HCT116 (cell line): ENCODE measurements at regions not wholly inside any gene's neighbourhood (a gene's known extent, or its start where the extent isn't known, plus 50 kb on each side); places are given as distances from the start of the nearest gene placed in this dataset.

Experiments used
- ATAC-seq: fragments of 200-7000 bp; cut with Tn5 transposase; 2 replicates; pipeline ENCODE4 v1.9.1; 2020; ENCODE audit warnings: mild to moderate bottlenecking, moderate library complexity
- BruUV-seq: library from RNA; stranded (reverse); fragments of 400-500 nt; replicated peaks from 2 replicates; lab custom pipeline; 2021; lab: Mats Ljungman, UMichigan
- CTCF ChIA-PET: fragments of 300-600 bp; sonication (Branson Sonifier 250); formaldehyde crosslinking; loops from one replicate; lab custom pipeline; 2021; ENCODE audit warnings: antibody characterized with exemption; lab: Charles Lee
- POLR2A ChIA-PET: fragments of 300-600, 350-600 bp; sonication (Branson Sonifier 250); formaldehyde crosslinking; loops from one replicate; lab custom pipeline; 2021; ENCODE audit warnings: antibody characterized with exemption; lab: Charles Lee
- RAD21 ChIA-PET, 2 experiments: fragments of 300-600 bp; sonication (Branson Sonifier 250); formaldehyde crosslinking; loops; one replicate each; lab custom pipeline; 2023; ENCODE audit warnings: low total read pairs in 2 of 2; ENCODE audit not compliant: uncharacterized antibody in 2 of 2, unreplicated experiment in 2 of 2, low non-redundant PET in 1 of 2; lab: Charles Lee
- DNase-seq: peaks from one replicate; pipeline ENCODE4 v3.0.0-alpha.2; 2010; ENCODE audit warnings: low read depth, low spot score
- H2AFZ ChIP-seq: fragments of 200-600 bp; shearing (Covaris generic), sonication (generic); 2 replicates; pipeline ENCODE4 v1.6.1; 2017; ENCODE audit warnings: low read depth, mixed run types, mixed read lengths, antibody characterized with exemption, low read length; ENCODE audit not compliant: poor library complexity, severe bottlenecking
- H3K27ac ChIP-seq: 2 replicates; pipeline ENCODE4 v1.5.1; 2012; ENCODE audit warnings: low read depth, low read length
- H3K27me3 ChIP-seq: fragments of 200-600 bp; sonication (generic); 2 replicates; pipeline ENCODE4 v1.6.1; 2016; ENCODE audit warnings: mixed run types, low read length, mixed read lengths; ENCODE audit not compliant: insufficient read depth
- H3K36me3 ChIP-seq, 2 experiments: fragments of 200-500 bp in 1 of 2; fragments of 200-600 bp in 1 of 2; sonication (Bioruptor generic) in 1 of 2; sonication (generic) in 1 of 2; 2 replicates each; pipeline versions ENCODE4 v1.5.1 to v1.6.1; 2014 to 2016; ENCODE audit warnings: low read length in 2 of 2, inconsistent platforms in 1 of 2, mixed read lengths in 1 of 2, mixed run types in 1 of 2; ENCODE audit not compliant: insufficient read depth in 2 of 2, control insufficient read depth in 1 of 2
- H3K4me1 ChIP-seq, 2 experiments: fragments of 200-600 bp in 1 of 2; sonication (generic) in 1 of 2; 2 replicates each; pipeline versions ENCODE4 v1.5.1 to v1.6.1; 2012 to 2017; ENCODE audit warnings: low read length in 2 of 2, inconsistent platforms in 1 of 2, mild to moderate bottlenecking in 1 of 2, mixed read lengths in 1 of 2, mixed run types in 1 of 2, moderate library complexity in 1 of 2; ENCODE audit not compliant: insufficient read depth in 2 of 2, control insufficient read depth in 1 of 2
- H3K4me2 ChIP-seq: fragments of 200-600 bp; sonication (generic); 2 replicates; pipeline ENCODE4 v1.6.1; 2017; ENCODE audit warnings: mixed run types, low read length, mixed read lengths
- H3K4me3 ChIP-seq, 2 experiments: fragments of 200-600 bp in 1 of 2; sonication (generic) in 1 of 2; replicated peaks in 1 of 2; 2 replicates each; pipeline ENCODE4 v1.5.1; 2011 to 2016; ENCODE audit warnings: low read length in 2 of 2, control low read depth in 1 of 2, low read depth in 1 of 2, mild to moderate bottlenecking in 1 of 2, mixed read lengths in 1 of 2, mixed run types in 1 of 2
- H3K79me2 ChIP-seq: fragments of 200-600 bp; sonication (generic); 2 replicates; pipeline ENCODE4 v1.6.1; 2017; ENCODE audit warnings: mild to moderate bottlenecking, mixed run types, low read length, moderate library complexity, mixed read lengths; ENCODE audit not compliant: insufficient read depth
- H3K9ac ChIP-seq: fragments of 200-600 bp; sonication (generic); 2 replicates; pipeline ENCODE4 v1.6.1; 2016; ENCODE audit warnings: low read length, mixed read lengths
- H3K9me2 ChIP-seq: fragments of 200-600 bp; sonication (generic), shearing (Covaris generic); 2 replicates; pipeline ENCODE4 v1.6.1; 2017; ENCODE audit warnings: mixed run types, mild to moderate bottlenecking, moderate library complexity; ENCODE audit not compliant: insufficient read depth
- H3K9me3 ChIP-seq, 2 experiments: fragments of 200-500 bp in 1 of 2; fragments of 200-600 bp in 1 of 2; sonication (Bioruptor generic) in 1 of 2; sonication (generic) in 1 of 2; 2 replicates each; pipeline ENCODE4 v1.6.1; 2014 to 2017; ENCODE audit warnings: low read length in 2 of 2, mixed read lengths in 2 of 2, inconsistent platforms in 1 of 2, low read depth in 1 of 2, mild to moderate bottlenecking in 1 of 2, mixed run types in 1 of 2, moderate library complexity in 1 of 2; ENCODE audit not compliant: control insufficient read depth in 1 of 2, insufficient read depth in 1 of 2
- H4K20me1 ChIP-seq: fragments of 200-600 bp; sonication (generic), shearing (Covaris generic); 2 replicates; pipeline ENCODE4 v1.6.1; 2017; ENCODE audit warnings: mixed run types, mild to moderate bottlenecking, moderate library complexity; ENCODE audit not compliant: insufficient read depth
- ATF3 ChIP-seq: IDR thresholded peaks from 2 replicates; pipeline ENCODE4 v1.6.1; 2012
- CBX3 ChIP-seq: IDR thresholded peaks from 2 replicates; pipeline ENCODE4 v1.6.1; 2012; ENCODE audit warnings: low read depth
- CTCF ChIP-seq, 3 experiments: fragments of 200-600 bp in 1 of 3; sonication (generic) in 1 of 3; IDR thresholded peaks in 2 of 3; conservative IDR thresholded peaks in 1 of 3; 2 replicates each; pipeline ENCODE4 v1.5.1; 2012 to 2017; ENCODE audit warnings: low read depth in 2 of 3, low read length in 2 of 3, antibody characterized with exemption in 1 of 3, borderline replicate concordance in 1 of 3, control low read depth in 1 of 3, mild to moderate bottlenecking in 1 of 3, mixed read lengths in 1 of 3, mixed run types in 1 of 3, moderate library complexity in 1 of 3; ENCODE audit not compliant: insufficient read depth in 1 of 3
- EGR1 ChIP-seq: IDR thresholded peaks from 2 replicates; pipeline ENCODE4 v1.6.1; 2012; ENCODE audit warnings: low read depth
- ELF1 ChIP-seq: IDR thresholded peaks from 2 replicates; pipeline ENCODE4 v1.6.1; 2012; ENCODE audit warnings: low read depth, borderline replicate concordance
- EZH2 ChIP-seq: fragments of 200-600 bp; sonication (generic); IDR thresholded peaks from 2 replicates; pipeline ENCODE4 v1.6.1; 2017; ENCODE audit warnings: antibody characterized with exemption, mixed run types
- EZH2phosphoT487 ChIP-seq: fragments of 200-600 bp; IDR thresholded peaks from 2 replicates; pipeline ENCODE4 v1.6.1; 2018; ENCODE audit warnings: antibody characterized with exemption, borderline replicate concordance
- FOSL1 ChIP-seq: IDR thresholded peaks from 2 replicates; pipeline ENCODE4 v1.6.1; 2012; ENCODE audit warnings: low read depth
- MAX ChIP-seq: IDR thresholded peaks from 2 replicates; pipeline ENCODE4 v1.6.1; 2012
- POLR2A ChIP-seq: IDR thresholded peaks from 2 replicates; pipeline ENCODE4 v1.7.0; 2011; ENCODE audit warnings: borderline replicate concordance; ENCODE audit not compliant: insufficient read depth, insufficient read length; ENCODE audit errors: extremely low read depth
- POLR2AphosphoS5 ChIP-seq: IDR thresholded peaks from 2 replicates; pipeline ENCODE4 v1.6.1; 2011; ENCODE audit warnings: mild to moderate bottlenecking, low read depth, low read length, moderate library complexity
- RAD21 ChIP-seq: IDR thresholded peaks from 2 replicates; pipeline ENCODE4 v1.6.1; 2012; ENCODE audit warnings: low read depth, mild to moderate bottlenecking
- REST ChIP-seq: IDR thresholded peaks from 2 replicates; pipeline ENCODE4 v1.6.1; 2012; ENCODE audit warnings: low read depth
- SP1 ChIP-seq: IDR thresholded peaks from 2 replicates; pipeline ENCODE4 v1.6.1; 2012; ENCODE audit warnings: low read depth
- SRF ChIP-seq: IDR thresholded peaks from 2 replicates; pipeline ENCODE4 v1.6.1; 2012; ENCODE audit warnings: low read depth
- YY1 ChIP-seq: IDR thresholded peaks from 2 replicates; pipeline ENCODE4 v1.6.1; 2011; ENCODE audit warnings: low read length, low read depth, moderate library complexity, mild to moderate bottlenecking; ENCODE audit not compliant: insufficient replicate concordance; ENCODE audit errors: extremely low read depth
- ZBTB33 ChIP-seq: IDR thresholded peaks from 2 replicates; pipeline ENCODE4 v1.6.1; 2011; ENCODE audit warnings: mild to moderate bottlenecking, low read length, moderate library complexity; ENCODE audit not compliant: insufficient replicate concordance; ENCODE audit errors: extremely low read depth
- intact Hi-C: fragments of 100-400 bp; cut with micrococcal nuclease; formaldehyde crosslinking; loops from 2 replicates; pipeline ENCODE4 v1.10.0; 2022

- no peak overlapping the region for H3K9ac ChIP-seq
- no peak overlapping the region for H2AFZ ChIP-seq
- H3K9me2 ChIP-seq, result no peaks in the 10 kb centered on the region
- ChIA-PET RAD21 (no interaction called here), POLR2A (no interaction called here), CTCF (no interaction called here)
- TF ChIP-seq RAD21 (no peak), ATF3 (no peak), ZBTB33 (no peak), POLR2AphosphoS5 (no peak), ELF1 (no peak), POLR2A (no peak), EZH2 (no peak), YY1 (no peak), CTCF (IDR thresholded peaks at IDR 0.05 in 2 of 3, conservative IDR thresholded peaks at IDR 0.05 in 1 of 3; ENCODE audit: borderline replicate concordance in 1 of 3, insufficient read depth in 1 of 3, low read depth in 2 of 3, low read length in 2 of 3) (no peak), EZH2phosphoT487 (no peak), CBX3 (no peak), REST (no peak), EGR1 (no peak), FOSL1 (no peak), MAX (no peak), SRF (no peak), SP1 (no peak)
- no peaks in the 10 kb centered on the region for H3K36me3 ChIP-seq
- no peak for DNase-seq
- ATAC-seq, result no peak
- no peaks in the 10 kb centered on the region for H3K9me3 ChIP-seq
- H3K27me3 ChIP-seq, result no peaks in the 10 kb centered on the region
- H3K4me1 ChIP-seq, result peaks cover 7 to 29% of the 10 kb centered on the region in 2 experiments
- H3K79me2 ChIP-seq, result no peaks in the 10 kb centered on the region
- H4K20me1 ChIP-seq, result no peaks in the 10 kb centered on the region
- BruUV-seq, result no TSS peak
- H3K4me2 ChIP-seq, result no peak overlapping the region
- no peak overlapping the region for H3K4me3 ChIP-seq
- intact Hi-C loops, result no loop called here
- no peak overlapping the region for H3K27ac ChIP-seq
Observed at GRCh38 chr7:41220266-41220665, 482.6 kb downstream of the INHBA start.
